Progenitor cell of endocrine pancreas (in vitro differentiated cells): ENCODE measurements at regions not wholly inside any gene's neighbourhood (a gene's known extent, or its start where the extent isn't known, plus 50 kb on each side); places are given as distances from the start of the nearest gene placed in this dataset.

Source experiments
- DNase-seq: peaks from one replicate; pipeline ENCODE4 v3.0.0; 2021; ENCODE audit warnings: low spot score; ENCODE audit not compliant: unreplicated experiment
- H3K27ac Mint-ChIP-seq: 2 replicates; pipeline ENCODE4 v1.8.0; 2021; ENCODE audit warnings: mild to moderate bottlenecking, moderate library complexity, mixed read lengths
- H3K27me3 Mint-ChIP-seq: 2 replicates; pipeline ENCODE4 v1.8.0; 2021; ENCODE audit warnings: mixed read lengths
- H3K36me3 Mint-ChIP-seq: 2 replicates; pipeline ENCODE4 v1.8.0; 2022; ENCODE audit warnings: mixed read lengths; ENCODE audit not compliant: insufficient read depth
- H3K4me1 Mint-ChIP-seq: 2 replicates; pipeline ENCODE4 v1.8.0; 2021; ENCODE audit warnings: low read depth, mixed read lengths
- H3K4me3 Mint-ChIP-seq: 2 replicates; pipeline ENCODE4 v1.8.0; 2021; ENCODE audit warnings: low read depth, mild to moderate bottlenecking, moderate library complexity, mixed read lengths
- H3K9me3 Mint-ChIP-seq: 2 replicates; pipeline ENCODE4 v1.8.0; 2021; ENCODE audit warnings: low read depth, mixed read lengths
- CTCF ChIP-seq: fragments of 200-600 bp; sonication (generic); IDR thresholded peaks from one replicate; pipeline ENCODE4 v1.5.0; 2021; ENCODE audit warnings: antibody characterized with exemption, mild to moderate bottlenecking; ENCODE audit not compliant: unreplicated experiment

GRCh38 chr5:61262080-61262479 is 70.0 kb upstream of the ZSWIM6 start:
- Mint-ChIP-seq H3K4me1 (peaks cover 28% of the 10 kb centered on the region), H3K4me3 (no peak overlapping the region), H3K27me3 (peaks cover 3% of the 10 kb centered on the region), H3K9me3 (no peaks in the 10 kb centered on the region), H3K36me3 (no peaks in the 10 kb centered on the region), H3K27ac (no peak overlapping the region)
- DNase-seq, result no peak
- TF ChIP-seq CTCF, result no peak

GRCh38 chr5:61263072-61263471 is 69.0 kb upstream of the ZSWIM6 start:
- H3K4me1 Mint-ChIP-seq, result peaks cover 29% of the 10 kb centered on the region
- no peaks in the 10 kb centered on the region for H3K36me3 Mint-ChIP-seq
- no peak for TF ChIP-seq CTCF
- H3K9me3 Mint-ChIP-seq, result no peaks in the 10 kb centered on the region
- peaks cover 3% of the 10 kb centered on the region for H3K27me3 Mint-ChIP-seq
- peak overlapping the region; percentile 9 for H3K4me3 Mint-ChIP-seq
- no peak overlapping the region for H3K27ac Mint-ChIP-seq
- DNase-seq, result no peak

GRCh38 chr5:61263561-61264272 is 68.3 kb upstream of the ZSWIM6 start:
- Mint-ChIP-seq H3K9me3 (no peaks in the 10 kb centered on the region), H3K27me3 (peaks cover 3% of the 10 kb centered on the region), H3K27ac (peak overlapping the region; percentile 10), H3K36me3 (no peaks in the 10 kb centered on the region), H3K4me3 (no peak overlapping the region), H3K4me1 (peaks cover 29% of the 10 kb centered on the region)
- no peak for TF ChIP-seq CTCF
- no peak for DNase-seq

GRCh38 chr5:61264273-61264661 is 67.8 kb upstream of the ZSWIM6 start:
- H3K9me3 Mint-ChIP-seq, result no peaks in the 10 kb centered on the region
- peaks cover 6% of the 10 kb centered on the region for H3K27me3 Mint-ChIP-seq
- peaks cover 29% of the 10 kb centered on the region for H3K4me1 Mint-ChIP-seq
- DNase-seq, result no peak
- TF ChIP-seq CTCF, result no peak
- no peak overlapping the region for H3K4me3 Mint-ChIP-seq
- no peak overlapping the region for H3K27ac Mint-ChIP-seq
- H3K36me3 Mint-ChIP-seq, result no peaks in the 10 kb centered on the region

- Mint-ChIP-seq H3K9me3 (no peaks in the 10 kb centered on the region), H3K4me3 (no peak overlapping the region), H3K27me3 (peaks cover 3% of the 10 kb centered on the region), H3K4me1 (peaks cover 29% of the 10 kb centered on the region), H3K27ac (no peak overlapping the region), H3K36me3 (no peaks in the 10 kb centered on the region)
- no peak for DNase-seq
- no peak for TF ChIP-seq CTCF
Observed at GRCh38 chr5:61267116-61267515, 64.9 kb upstream of the ZSWIM6 start.
